Endothelial cell of umbilical vein (primary cell): ENCODE measurements at regions not wholly inside any gene's neighbourhood (a gene's known extent, or its start where the extent isn't known, plus 50 kb on each side); places are given as distances from the start of the nearest gene placed in this dataset.

Experiments used
- BruUV-seq: library from RNA; stranded (reverse); fragments of 400-500 nt; replicated peaks from 2 replicates; lab custom pipeline; 2021; lab: Mats Ljungman, UMichigan
- CTCF ChIA-PET: fragments of 300-600, 350-600 bp; sonication (Branson Sonifier 250); formaldehyde crosslinking; loops from one replicate; lab custom pipeline; 2021; ENCODE audit warnings: antibody characterized with exemption, inconsistent platforms; lab: Charles Lee
- POLR2A ChIA-PET: fragments of 300-600, 350-600 bp; sonication (Branson Sonifier 250); formaldehyde crosslinking; loops from one replicate; lab custom pipeline; 2021; ENCODE audit warnings: antibody characterized with exemption, inconsistent platforms; lab: Charles Lee
- DNase-seq: peaks from one replicate; pipeline ENCODE4 v3.0.0-alpha.2; 2011; ENCODE audit warnings: low read depth, low spot score
- FAIRE-seq: peaks from 2 replicates; lab custom pipeline; 2011; peaks lifted over from hg19 to GRCh38; lab: Jason Lieb, UNC
- H2AFZ ChIP-seq: 2 replicates; pipeline ENCODE4 v1.6.0; 2012; ENCODE audit warnings: low read depth, low read length, control low read depth, inconsistent platforms
- H3K27ac ChIP-seq: 2 replicates; pipeline ENCODE4 v1.5.1; 2011; ENCODE audit warnings: low read depth, mild to moderate bottlenecking, control low read depth, low read length, moderate library complexity; ENCODE audit not compliant: insufficient read depth
- H3K27me3 ChIP-seq, 2 experiments: 2 replicates each; pipeline versions ENCODE4 v1.6.0 to v1.6.1; 2011; ENCODE audit warnings: low read length in 2 of 2, mixed read lengths in 1 of 2; ENCODE audit not compliant: control insufficient read depth in 2 of 2, insufficient read depth in 2 of 2
- H3K36me3 ChIP-seq, 2 experiments: 2 replicates in 1 of 2; 3 replicates in 1 of 2; pipeline ENCODE4 v1.5.1; 2011; ENCODE audit warnings: low read length in 2 of 2, mild to moderate bottlenecking in 1 of 2, moderate library complexity in 1 of 2; ENCODE audit not compliant: control insufficient read depth in 2 of 2, insufficient read depth in 2 of 2; ENCODE audit errors: extremely low read depth in 1 of 2
- H3K4me1 ChIP-seq: 3 replicates; pipeline ENCODE4 v1.5.1; 2011; ENCODE audit warnings: mild to moderate bottlenecking, low read length; ENCODE audit not compliant: control insufficient read depth, insufficient read depth; ENCODE audit errors: extremely low read depth
- H3K4me2 ChIP-seq: 2 replicates; pipeline ENCODE4 v1.6.1; 2011; ENCODE audit warnings: low read length, control low read depth, mixed read lengths; ENCODE audit not compliant: insufficient read depth
- H3K4me3 ChIP-seq, 3 experiments: fragments of 200-600 bp in 1 of 3; sonication (generic), shearing (Covaris generic) in 1 of 3; replicated peaks in 1 of 3; 2 replicates each; pipeline ENCODE4 v1.5.1; 2011 to 2016; ENCODE audit warnings: control low read depth in 3 of 3, low read length in 3 of 3, mild to moderate bottlenecking in 2 of 3, inconsistent platforms in 1 of 3, low read depth in 1 of 3, moderate library complexity in 1 of 3; ENCODE audit not compliant: insufficient read depth in 1 of 3
- H3K79me2 ChIP-seq: 2 replicates; pipeline ENCODE4 v1.6.0; 2012; ENCODE audit warnings: low read length, inconsistent platforms; ENCODE audit not compliant: control insufficient read depth, insufficient read depth
- H3K9ac ChIP-seq: replicated peaks from 2 replicates; pipeline ENCODE3; 2011; ENCODE audit warnings: low read length, control low read depth; ENCODE audit not compliant: insufficient read depth; ENCODE audit errors: extremely low read depth
- H3K9me1 ChIP-seq: replicated peaks from 3 replicates; pipeline ENCODE4 v1.6.0; 2011; ENCODE audit warnings: mild to moderate bottlenecking, low read length; ENCODE audit not compliant: control insufficient read depth, insufficient read depth; ENCODE audit errors: extremely low read depth
- H3K9me3 ChIP-seq: replicated peaks from 2 replicates; pipeline ENCODE4 v1.5.1; 2012; ENCODE audit warnings: low read length, inconsistent platforms; ENCODE audit not compliant: control insufficient read depth, insufficient read depth
- H4K20me1 ChIP-seq: replicated peaks from 2 replicates; pipeline ENCODE3; 2011; ENCODE audit warnings: mild to moderate bottlenecking, low read length; ENCODE audit not compliant: control insufficient read depth, insufficient read depth; ENCODE audit errors: extremely low read depth
- EZH2 ChIP-seq: IDR thresholded peaks from 2 replicates; pipeline ENCODE4 v1.6.1; 2012; ENCODE audit warnings: borderline replicate concordance, low read depth, mild to moderate bottlenecking, moderate library complexity, low read length, inconsistent platforms; ENCODE audit not compliant: severe bottlenecking
- FOS ChIP-seq: IDR thresholded peaks from 2 replicates; pipeline ENCODE4 v1.6.1; 2011; ENCODE audit warnings: mild to moderate bottlenecking, low read length, moderate library complexity, borderline replicate concordance; ENCODE audit not compliant: insufficient read depth
- GATA2 ChIP-seq: IDR thresholded peaks from 2 replicates; pipeline ENCODE4 v1.7.0; 2011; ENCODE audit warnings: low read depth, mild to moderate bottlenecking, moderate library complexity, mixed read lengths, low read length; ENCODE audit not compliant: insufficient read length, insufficient read depth
- JUN ChIP-seq: IDR thresholded peaks from 2 replicates; pipeline ENCODE4 v1.6.1; 2011; ENCODE audit warnings: borderline replicate concordance, low read depth; ENCODE audit not compliant: insufficient read length, insufficient read depth
- MYC ChIP-seq: IDR thresholded peaks from one replicate; pipeline ENCODE4 v1.6.1; 2011; ENCODE audit warnings: mild to moderate bottlenecking, low read depth, low read length
- POLR2A ChIP-seq: IDR thresholded peaks from 2 replicates; pipeline ENCODE4 v1.6.1; 2012; ENCODE audit warnings: low read depth, mild to moderate bottlenecking, control low read depth, low read length
- POLR2AphosphoS5 ChIP-seq: IDR thresholded peaks from 2 replicates; pipeline ENCODE4 v1.6.1; 2012; ENCODE audit warnings: low read depth, mild to moderate bottlenecking, control low read depth, low read length, moderate library complexity; ENCODE audit not compliant: insufficient read depth
- dilution Hi-C: fragments of 300-500 bp; cut with MboI; formaldehyde crosslinking; loops from one replicate; pipeline ENCODE4 v1.15.0; 2019; ENCODE audit warnings: low sequenced_read_pairs; ENCODE audit not compliant: extremely low pct_ligation_motif_present
- intact Hi-C: fragments of 100-400 bp; cut with micrococcal nuclease; formaldehyde crosslinking; loops from one replicate; pipeline ENCODE4 v1.10.0; 2022
- TF ChIP-seq, protein P1 (sequence below), 2 donors: IDR thresholded peaks; 1 replicate in 1 of 2; 2 replicates in 1 of 2; pipeline ENCODE4 v1.5.1; 2011; ENCODE audit warnings: low read length in 2 of 2, mild to moderate bottlenecking in 2 of 2, moderate library complexity in 2 of 2, control low read depth in 1 of 2, inconsistent platforms in 1 of 2, low read depth in 1 of 2; ENCODE audit not compliant: insufficient read depth in 1 of 2; ENCODE audit errors: extremely low read depth in 1 of 2
- TF ChIP-seq, protein P2 (sequence below): IDR thresholded peaks from 2 replicates; pipeline ENCODE4 v1.6.1; 2011; ENCODE audit not compliant: insufficient read depth, insufficient read length

DNA sequence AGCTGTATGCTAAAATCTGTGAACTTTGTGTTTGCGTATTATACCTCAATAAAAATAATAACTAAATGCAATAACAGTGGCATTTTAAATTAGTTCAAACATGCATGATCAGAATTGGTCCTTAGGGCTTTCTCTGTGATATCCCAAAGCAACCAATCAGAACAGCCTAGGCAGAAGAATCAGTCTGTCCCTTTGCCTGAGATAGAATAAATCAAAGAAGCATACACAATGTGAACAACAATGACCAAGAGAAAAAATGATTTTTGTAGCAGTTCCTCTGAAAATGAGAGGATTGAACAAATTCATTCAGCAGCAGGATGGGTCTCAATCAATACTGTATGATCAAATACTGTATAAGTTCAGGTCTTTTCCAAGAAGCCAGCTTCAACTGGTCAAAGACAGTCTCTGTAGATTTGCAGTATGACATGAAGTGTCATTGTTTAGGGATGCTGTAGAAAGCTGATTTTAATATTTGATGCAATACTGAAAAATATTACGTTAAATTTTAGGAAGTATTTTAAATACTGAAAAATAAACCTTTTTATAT, 1071.6 kb downstream of the AGBL1 start:
- CTCF ChIA-PET: no interaction called here
- Histone ChIP-seq H3K9me1 (no peaks in the 10 kb centered on the region), H3K27me3 (no peaks in the 10 kb centered on the region), H2AFZ (no peak overlapping the region), H3K4me2 (no peak overlapping the region), H4K20me1 (no peaks in the 10 kb centered on the region), H3K9ac (no peak overlapping the region), H3K4me1 (no peaks in the 10 kb centered on the region), H3K4me3 (no peak overlapping the region), H3K9me3 (no peaks in the 10 kb centered on the region), H3K79me2 (no peaks in the 10 kb centered on the region), H3K27ac (no peak overlapping the region), H3K36me3 (no peaks in the 10 kb centered on the region)
- intact Hi-C loops: no loop called here
- BruUV-seq: no TSS peak
- TF ChIP-seq POLR2AphosphoS5 (no peak), MYC (no peak), EZH2 (no peak), FOS (no peak), POLR2A (no peak), GATA2 (no peak), JUN (no peak)
- TF ChIP-seq, protein P1, sequence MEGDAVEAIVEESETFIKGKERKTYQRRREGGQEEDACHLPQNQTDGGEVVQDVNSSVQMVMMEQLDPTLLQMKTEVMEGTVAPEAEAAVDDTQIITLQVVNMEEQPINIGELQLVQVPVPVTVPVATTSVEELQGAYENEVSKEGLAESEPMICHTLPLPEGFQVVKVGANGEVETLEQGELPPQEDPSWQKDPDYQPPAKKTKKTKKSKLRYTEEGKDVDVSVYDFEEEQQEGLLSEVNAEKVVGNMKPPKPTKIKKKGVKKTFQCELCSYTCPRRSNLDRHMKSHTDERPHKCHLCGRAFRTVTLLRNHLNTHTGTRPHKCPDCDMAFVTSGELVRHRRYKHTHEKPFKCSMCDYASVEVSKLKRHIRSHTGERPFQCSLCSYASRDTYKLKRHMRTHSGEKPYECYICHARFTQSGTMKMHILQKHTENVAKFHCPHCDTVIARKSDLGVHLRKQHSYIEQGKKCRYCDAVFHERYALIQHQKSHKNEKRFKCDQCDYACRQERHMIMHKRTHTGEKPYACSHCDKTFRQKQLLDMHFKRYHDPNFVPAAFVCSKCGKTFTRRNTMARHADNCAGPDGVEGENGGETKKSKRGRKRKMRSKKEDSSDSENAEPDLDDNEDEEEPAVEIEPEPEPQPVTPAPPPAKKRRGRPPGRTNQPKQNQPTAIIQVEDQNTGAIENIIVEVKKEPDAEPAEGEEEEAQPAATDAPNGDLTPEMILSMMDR (IDR thresholded peaks at IDR 0.05; ENCODE audit: extremely low read depth in 1 of 2, insufficient read depth in 1 of 2, low read depth in 1 of 2, low read length in 2 of 2): no peak
- TF ChIP-seq, protein P2, sequence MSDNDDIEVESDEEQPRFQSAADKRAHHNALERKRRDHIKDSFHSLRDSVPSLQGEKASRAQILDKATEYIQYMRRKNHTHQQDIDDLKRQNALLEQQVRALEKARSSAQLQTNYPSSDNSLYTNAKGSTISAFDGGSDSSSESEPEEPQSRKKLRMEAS: no peak
- POLR2A ChIA-PET: no interaction called here
- dilution Hi-C loops: no loop called here
- FAIRE-seq (no peak), DNase-seq (no peak)
